ENCODE measurements at regions not wholly inside any gene's neighbourhood (a gene's known extent, or its start where the extent isn't known, plus 50 kb on each side); places are given as distances from the start of the nearest gene placed in this dataset.

- Histone ChIP-seq H3K9me3 (ENCODE audit: low read length) (no peaks in the 10 kb centered on the region; the same call in none of the 2 replicates), H3K9me2 (ENCODE audit: insufficient read depth, low read length) (no peaks in the 10 kb centered on the region), H3K79me2 (ENCODE audit: insufficient read depth, low read depth, low read length) (no peaks in the 10 kb centered on the region), H3K4me2 (ENCODE audit: low read length) (no peak overlapping the region), H3K4me1 (ENCODE audit: insufficient read depth, low read length, poor library complexity, severe bottlenecking) (no peaks in the 10 kb centered on the region), H3K4me3 (ENCODE audit: low read depth, low read length, poor library complexity, severe bottlenecking) (no peak overlapping the region), H3K36me3 (ENCODE audit: insufficient read depth, low read length) (no peaks in the 10 kb centered on the region), H2AFZ (ENCODE audit: low read length) (no peak overlapping the region), H3K27ac (ENCODE audit: low read depth, low read length, poor library complexity, severe bottlenecking) (no peak overlapping the region), H4K20me1 (ENCODE audit: insufficient read depth, low read length) (no peaks in the 10 kb centered on the region)
- no peak for DNase-seq (ENCODE audit: low spot score)
- TF ChIP-seq CTCF (conservative IDR thresholded peaks at IDR 0.05; ENCODE audit: low read length) (no peak), EZH2phosphoT487 (IDR thresholded peaks at IDR 0.05; ENCODE audit: borderline replicate concordance, low read depth, low read length) (no peak)
- no TSS peak for BruUV-seq (replicated peaks)
- ChIA-PET POLR2A (no interaction called here), CTCF (ENCODE audit: unreplicated experiment) (no interaction called here)
- intact Hi-C loops (cut with micrococcal nuclease; ENCODE audit: unreplicated experiment): no loop called here
These were observed 911.7 kb upstream of the SLITRK6 start for GRCh38 chr13:86710896-86711295.

GRCh38 chr13:86714495-86714894 is 915.3 kb upstream of the SLITRK6 start:
- no peak overlapping the region for H3K4me3 ChIP-seq (ENCODE audit: low read depth, low read length, poor library complexity, severe bottlenecking)
- no peaks in the 10 kb centered on the region for H3K4me1 ChIP-seq (ENCODE audit: insufficient read depth, low read length, poor library complexity, severe bottlenecking)
- BruUV-seq (replicated peaks): no TSS peak
- DNase-seq (ENCODE audit: low spot score): no peak
- intact Hi-C loops (cut with micrococcal nuclease; ENCODE audit: unreplicated experiment): no loop called here
- no peak overlapping the region for H3K27ac ChIP-seq (ENCODE audit: low read depth, low read length, poor library complexity, severe bottlenecking)
- H2AFZ ChIP-seq (ENCODE audit: low read length): no peak overlapping the region
- no peaks in the 10 kb centered on the region; the same call in none of the 2 replicates for H3K9me3 ChIP-seq (ENCODE audit: low read length)
- ChIA-PET POLR2A (no interaction called here), CTCF (ENCODE audit: unreplicated experiment) (no interaction called here)
- H3K36me3 ChIP-seq (ENCODE audit: insufficient read depth, low read length): no peaks in the 10 kb centered on the region
- H3K9me2 ChIP-seq (ENCODE audit: insufficient read depth, low read length): no peaks in the 10 kb centered on the region
- TF ChIP-seq EZH2phosphoT487 (IDR thresholded peaks at IDR 0.05; ENCODE audit: borderline replicate concordance, low read depth, low read length) (no peak), CTCF (conservative IDR thresholded peaks at IDR 0.05; ENCODE audit: low read length) (no peak)
- H3K79me2 ChIP-seq (ENCODE audit: insufficient read depth, low read depth, low read length): no peaks in the 10 kb centered on the region
- no peak overlapping the region for H3K4me2 ChIP-seq (ENCODE audit: low read length)
- no peaks in the 10 kb centered on the region for H4K20me1 ChIP-seq (ENCODE audit: insufficient read depth, low read length)

GRCh38 chr13:86725105-86725504 is 925.9 kb upstream of the SLITRK6 start:
- Histone ChIP-seq H3K27ac (ENCODE audit: low read depth, low read length, poor library complexity, severe bottlenecking) (no peak overlapping the region), H3K4me3 (ENCODE audit: low read depth, low read length, poor library complexity, severe bottlenecking) (no peak overlapping the region), H3K9me2 (ENCODE audit: insufficient read depth, low read length) (no peaks in the 10 kb centered on the region), H2AFZ (ENCODE audit: low read length) (no peak overlapping the region), H3K4me2 (ENCODE audit: low read length) (no peak overlapping the region), H3K36me3 (ENCODE audit: insufficient read depth, low read length) (no peaks in the 10 kb centered on the region), H4K20me1 (ENCODE audit: insufficient read depth, low read length) (no peaks in the 10 kb centered on the region), H3K4me1 (ENCODE audit: insufficient read depth, low read length, poor library complexity, severe bottlenecking) (no peaks in the 10 kb centered on the region), H3K79me2 (ENCODE audit: insufficient read depth, low read depth, low read length) (no peaks in the 10 kb centered on the region), H3K9me3 (ENCODE audit: low read length) (0 out of 2 replicates have a peak, but pooled peaks cover 5% of the 10 kb centered on the region)
- no peak for DNase-seq (ENCODE audit: low spot score)
- BruUV-seq (replicated peaks): no TSS peak
- CTCF ChIA-PET (ENCODE audit: unreplicated experiment): no interaction called here
- intact Hi-C loops (cut with micrococcal nuclease; ENCODE audit: unreplicated experiment): no loop called here
- POLR2A ChIA-PET: interaction anchor here (0.5 kb wide), 1 partner anchor 54 kb away, joined by 3 read pairs; no protein-coding TSS in a partner anchor
- TF ChIP-seq EZH2phosphoT487 (IDR thresholded peaks at IDR 0.05; ENCODE audit: borderline replicate concordance, low read depth, low read length): no peak
- TF ChIP-seq CTCF (conservative IDR thresholded peaks at IDR 0.05; ENCODE audit: low read length): 0 out of 2 replicates have a peak, but pooled peaks have one; percentile 25
